ENCODE measurements at regions not wholly inside any gene's neighbourhood (a gene's known extent, or its start where the extent isn't known, plus 50 kb on each side); places are given as distances from the start of the nearest gene placed in this dataset.

DNA sequence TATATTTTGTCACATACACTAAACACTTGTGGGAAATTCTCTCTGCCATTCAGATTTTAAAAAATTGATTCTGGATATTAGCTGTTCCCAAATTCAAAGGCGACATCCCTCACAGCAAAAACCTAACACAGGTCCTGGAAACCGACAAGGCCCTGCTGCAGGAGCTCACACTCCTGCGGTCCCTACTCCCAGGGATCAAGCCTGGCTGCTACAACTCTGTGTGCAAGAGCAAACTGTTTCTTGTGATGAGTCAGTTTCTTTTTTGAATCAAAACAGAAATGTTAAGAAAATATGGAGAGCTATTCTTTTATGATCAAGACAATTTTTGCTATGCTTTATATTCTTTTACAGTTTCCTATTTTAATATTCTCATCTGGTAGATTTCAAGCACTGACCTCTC, 51.0 kb upstream of the TJP1 start:
- TF ChIP-seq, protein P1, sequence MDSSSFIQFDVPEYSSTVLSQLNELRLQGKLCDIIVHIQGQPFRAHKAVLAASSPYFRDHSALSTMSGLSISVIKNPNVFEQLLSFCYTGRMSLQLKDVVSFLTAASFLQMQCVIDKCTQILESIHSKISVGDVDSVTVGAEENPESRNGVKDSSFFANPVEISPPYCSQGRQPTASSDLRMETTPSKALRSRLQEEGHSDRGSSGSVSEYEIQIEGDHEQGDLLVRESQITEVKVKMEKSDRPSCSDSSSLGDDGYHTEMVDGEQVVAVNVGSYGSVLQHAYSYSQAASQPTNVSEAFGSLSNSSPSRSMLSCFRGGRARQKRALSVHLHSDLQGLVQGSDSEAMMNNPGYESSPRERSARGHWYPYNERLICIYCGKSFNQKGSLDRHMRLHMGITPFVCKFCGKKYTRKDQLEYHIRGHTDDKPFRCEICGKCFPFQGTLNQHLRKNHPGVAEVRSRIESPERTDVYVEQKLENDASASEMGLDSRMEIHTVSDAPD (CRISPR knock-in tag; IDR thresholded peaks at IDR 0.05), result no peak
- TF ChIP-seq ZFP36 (IDR thresholded peaks at IDR 0.05; ENCODE audit: borderline replicate concordance, low read depth, low read length, partially characterized antibody), result no peak
